Panc1 (cell line): ENCODE measurements at regions not wholly inside any gene's neighbourhood (a gene's known extent, or its start where the extent isn't known, plus 50 kb on each side); places are given as distances from the start of the nearest gene placed in this dataset.

Experiments
- ATAC-seq: fragments of 200-7000 bp; cut with Tn5 transposase; 2 replicates; pipeline ENCODE4 v1.9.1; 2020; ENCODE audit warnings: mild to moderate bottlenecking, moderate library complexity
- BruUV-seq: library from RNA; stranded (reverse); fragments of 400-500 nt; replicated peaks from 2 replicates; lab custom pipeline; 2021; lab: Mats Ljungman, UMichigan
- CTCF ChIA-PET: fragments of 300-600 bp; sonication (Branson Sonifier 250); formaldehyde crosslinking; loops from one replicate; lab custom pipeline; 2022; ENCODE audit warnings: antibody characterized with exemption; lab: Charles Lee
- POLR2A ChIA-PET: fragments of 300-600 bp; sonication (Branson Sonifier 250); formaldehyde crosslinking; loops from one replicate; lab custom pipeline; 2022; ENCODE audit warnings: antibody characterized with exemption; lab: Charles Lee
- DNase-seq: peaks from one replicate; pipeline ENCODE4 v3.0.0-alpha.2; 2010; ENCODE audit warnings: low read depth, low spot score
- H3K27ac ChIP-seq: 2 replicates; pipeline ENCODE4 v1.5.1; 2011; ENCODE audit warnings: mild to moderate bottlenecking, low read length, inconsistent platforms
- H3K27me3 ChIP-seq: fragments of 200-500 bp; sonication (Bioruptor generic); 2 replicates; pipeline ENCODE4 v1.6.0; 2014; ENCODE audit warnings: low read length, inconsistent platforms; ENCODE audit not compliant: control insufficient read depth, insufficient read depth
- H3K36me3 ChIP-seq: fragments of 200-500 bp; sonication (Bioruptor generic); 2 replicates; pipeline ENCODE4 v1.5.1; 2014; ENCODE audit warnings: inconsistent platforms, mild to moderate bottlenecking, low read length, moderate library complexity; ENCODE audit not compliant: control insufficient read depth, insufficient read depth
- H3K4me1 ChIP-seq: 2 replicates; pipeline ENCODE4 v1.5.1; 2011; ENCODE audit warnings: inconsistent platforms, mild to moderate bottlenecking, low read length, moderate library complexity; ENCODE audit not compliant: control insufficient read depth, insufficient read depth
- H3K4me3 ChIP-seq, 2 experiments: 2 replicates each; pipeline ENCODE4 v1.5.1; 2011 to 2012; ENCODE audit warnings: low read depth in 2 of 2, low read length in 2 of 2, mild to moderate bottlenecking in 2 of 2, inconsistent platforms in 1 of 2, moderate library complexity in 1 of 2
- H3K9me3 ChIP-seq: fragments of 200-500 bp; sonication (Bioruptor generic); 2 replicates; pipeline ENCODE4 v1.5.1; 2014; ENCODE audit warnings: low read depth, mild to moderate bottlenecking, inconsistent platforms, low read length, moderate library complexity; ENCODE audit not compliant: control insufficient read depth, insufficient read depth
- POLR2AphosphoS5 ChIP-seq: IDR thresholded peaks from 2 replicates; pipeline ENCODE4 v1.6.1; 2012; ENCODE audit warnings: mild to moderate bottlenecking, low read depth, low read length, moderate library complexity
- SIN3A ChIP-seq: IDR thresholded peaks from 2 replicates; pipeline ENCODE4 v1.6.1; 2012; ENCODE audit warnings: low read depth, mild to moderate bottlenecking, low read length, moderate library complexity, borderline replicate concordance; ENCODE audit not compliant: insufficient read depth
- TCF7L2 ChIP-seq: IDR thresholded peaks from 2 replicates; pipeline ENCODE4 v1.6.1; 2011; ENCODE audit warnings: mild to moderate bottlenecking, low read depth, low read length, inconsistent platforms
- in situ Hi-C: cut with HindIII; loops from 2 replicates; pipeline ENCODE4 v1.10.0; 2016; ENCODE audit warnings: low sequenced_read_pairs, low pct_unique_long_range_greater_than_20kb
- intact Hi-C: fragments of 100-400 bp; cut with micrococcal nuclease; formaldehyde crosslinking; loops from one replicate; pipeline ENCODE4 v1.10.0; 2022; ENCODE audit not compliant: unreplicated experiment
- TF ChIP-seq, protein P1 (sequence below), 2 experiments: IDR thresholded peaks; 2 replicates each; pipeline ENCODE4 v1.6.1; 2011 to 2012; ENCODE audit warnings: low read depth in 2 of 2, control low read depth in 1 of 2, low read length in 1 of 2, mild to moderate bottlenecking in 1 of 2, moderate library complexity in 1 of 2; ENCODE audit not compliant: insufficient read depth in 1 of 2
- TF ChIP-seq, protein P2 (sequence below): fragments of 450-650 bp; IDR thresholded peaks from 2 replicates; pipeline ENCODE4 v1.5.1; 2017; ENCODE audit warnings: mild to moderate bottlenecking

DNA sequence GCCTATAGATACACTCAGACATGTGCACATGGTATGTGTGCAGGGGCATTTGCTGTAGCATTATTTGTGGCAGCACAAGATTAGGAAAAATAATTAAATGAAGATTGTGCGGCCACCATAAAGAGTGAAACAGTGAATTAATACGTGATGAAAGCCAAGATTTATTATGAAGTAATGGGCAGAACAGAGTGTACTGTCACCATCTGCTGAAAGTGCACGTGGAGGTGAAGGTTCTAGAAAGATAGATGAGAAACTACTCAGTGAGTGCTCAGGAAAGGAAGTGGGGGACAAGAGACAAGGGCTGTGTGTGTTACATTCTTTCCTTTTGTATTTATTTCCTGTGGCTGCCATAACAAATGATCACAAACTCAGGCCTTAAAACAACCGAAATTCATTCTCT is 246.1 kb upstream of the ATP10A start:
- POLR2A ChIA-PET = no interaction called here
- H3K4me3 ChIP-seq = no peak overlapping the region
- TF ChIP-seq POLR2AphosphoS5 = no peak
- no peak for TF ChIP-seq TCF7L2
- TF ChIP-seq, protein P1, sequence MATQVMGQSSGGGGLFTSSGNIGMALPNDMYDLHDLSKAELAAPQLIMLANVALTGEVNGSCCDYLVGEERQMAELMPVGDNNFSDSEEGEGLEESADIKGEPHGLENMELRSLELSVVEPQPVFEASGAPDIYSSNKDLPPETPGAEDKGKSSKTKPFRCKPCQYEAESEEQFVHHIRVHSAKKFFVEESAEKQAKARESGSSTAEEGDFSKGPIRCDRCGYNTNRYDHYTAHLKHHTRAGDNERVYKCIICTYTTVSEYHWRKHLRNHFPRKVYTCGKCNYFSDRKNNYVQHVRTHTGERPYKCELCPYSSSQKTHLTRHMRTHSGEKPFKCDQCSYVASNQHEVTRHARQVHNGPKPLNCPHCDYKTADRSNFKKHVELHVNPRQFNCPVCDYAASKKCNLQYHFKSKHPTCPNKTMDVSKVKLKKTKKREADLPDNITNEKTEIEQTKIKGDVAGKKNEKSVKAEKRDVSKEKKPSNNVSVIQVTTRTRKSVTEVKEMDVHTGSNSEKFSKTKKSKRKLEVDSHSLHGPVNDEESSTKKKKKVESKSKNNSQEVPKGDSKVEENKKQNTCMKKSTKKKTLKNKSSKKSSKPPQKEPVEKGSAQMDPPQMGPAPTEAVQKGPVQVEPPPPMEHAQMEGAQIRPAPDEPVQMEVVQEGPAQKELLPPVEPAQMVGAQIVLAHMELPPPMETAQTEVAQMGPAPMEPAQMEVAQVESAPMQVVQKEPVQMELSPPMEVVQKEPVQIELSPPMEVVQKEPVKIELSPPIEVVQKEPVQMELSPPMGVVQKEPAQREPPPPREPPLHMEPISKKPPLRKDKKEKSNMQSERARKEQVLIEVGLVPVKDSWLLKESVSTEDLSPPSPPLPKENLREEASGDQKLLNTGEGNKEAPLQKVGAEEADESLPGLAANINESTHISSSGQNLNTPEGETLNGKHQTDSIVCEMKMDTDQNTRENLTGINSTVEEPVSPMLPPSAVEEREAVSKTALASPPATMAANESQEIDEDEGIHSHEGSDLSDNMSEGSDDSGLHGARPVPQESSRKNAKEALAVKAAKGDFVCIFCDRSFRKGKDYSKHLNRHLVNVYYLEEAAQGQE (IDR thresholded peaks at IDR 0.05; ENCODE audit: insufficient read depth in 1 of 2, low read depth in 2 of 2, low read length in 1 of 2) = no peak
- no peak for TF ChIP-seq SIN3A
- TF ChIP-seq, protein P2, sequence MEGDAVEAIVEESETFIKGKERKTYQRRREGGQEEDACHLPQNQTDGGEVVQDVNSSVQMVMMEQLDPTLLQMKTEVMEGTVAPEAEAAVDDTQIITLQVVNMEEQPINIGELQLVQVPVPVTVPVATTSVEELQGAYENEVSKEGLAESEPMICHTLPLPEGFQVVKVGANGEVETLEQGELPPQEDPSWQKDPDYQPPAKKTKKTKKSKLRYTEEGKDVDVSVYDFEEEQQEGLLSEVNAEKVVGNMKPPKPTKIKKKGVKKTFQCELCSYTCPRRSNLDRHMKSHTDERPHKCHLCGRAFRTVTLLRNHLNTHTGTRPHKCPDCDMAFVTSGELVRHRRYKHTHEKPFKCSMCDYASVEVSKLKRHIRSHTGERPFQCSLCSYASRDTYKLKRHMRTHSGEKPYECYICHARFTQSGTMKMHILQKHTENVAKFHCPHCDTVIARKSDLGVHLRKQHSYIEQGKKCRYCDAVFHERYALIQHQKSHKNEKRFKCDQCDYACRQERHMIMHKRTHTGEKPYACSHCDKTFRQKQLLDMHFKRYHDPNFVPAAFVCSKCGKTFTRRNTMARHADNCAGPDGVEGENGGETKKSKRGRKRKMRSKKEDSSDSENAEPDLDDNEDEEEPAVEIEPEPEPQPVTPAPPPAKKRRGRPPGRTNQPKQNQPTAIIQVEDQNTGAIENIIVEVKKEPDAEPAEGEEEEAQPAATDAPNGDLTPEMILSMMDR = no peak
- DNase-seq (no peak), ATAC-seq (no peak)
- in situ Hi-C loops (no loop called here), intact Hi-C loops (no loop called here)
- no peaks in the 10 kb centered on the region for H3K4me1 ChIP-seq
- no peaks in the 10 kb centered on the region for H3K27me3 ChIP-seq
- CTCF ChIA-PET = no interaction called here
- H3K9me3 ChIP-seq = no peaks in the 10 kb centered on the region
- H3K27ac ChIP-seq = no peak overlapping the region
- BruUV-seq = no TSS peak
- H3K36me3 ChIP-seq = no peaks in the 10 kb centered on the region

DNA sequence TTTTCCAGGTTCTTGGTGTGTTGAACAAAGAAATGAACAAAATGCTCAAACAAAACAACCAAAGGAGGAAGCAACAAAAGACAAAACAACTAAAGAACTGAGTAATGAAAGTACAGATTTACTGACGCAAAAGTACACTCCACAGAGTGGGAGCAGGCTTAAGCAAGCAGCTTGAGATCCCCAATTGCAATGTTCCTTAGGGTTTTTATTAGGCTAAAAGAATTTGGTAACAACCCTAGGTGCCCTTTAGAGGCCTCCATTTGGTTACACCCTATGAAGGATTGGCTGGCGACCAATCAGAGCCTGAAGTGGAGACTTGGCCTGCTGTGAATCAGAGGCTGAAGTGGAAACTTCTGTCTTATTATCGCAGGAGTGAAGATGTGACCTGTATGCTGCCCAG is 243.4 kb upstream of the ATP10A start:
- no peaks in the 10 kb centered on the region for H3K9me3 ChIP-seq
- H3K27ac ChIP-seq = no peak overlapping the region
- ATAC-seq (no peak), DNase-seq (no peak)
- TF ChIP-seq, protein P1 (IDR thresholded peaks at IDR 0.05; ENCODE audit: insufficient read depth in 1 of 2, low read depth in 2 of 2, low read length in 1 of 2) = no peak
- TF ChIP-seq, protein P2 = no peak
- TF ChIP-seq SIN3A (no peak), POLR2AphosphoS5 (no peak), TCF7L2 (no peak)
- ChIA-PET POLR2A (no interaction called here), CTCF (no interaction called here)
- no peaks in the 10 kb centered on the region for H3K36me3 ChIP-seq
- in situ Hi-C loops = no loop called here
- no peaks in the 10 kb centered on the region for H3K4me1 ChIP-seq
- no TSS peak for BruUV-seq
- intact Hi-C loops = no loop called here
- no peaks in the 10 kb centered on the region for H3K27me3 ChIP-seq
- H3K4me3 ChIP-seq = no peak overlapping the region
